GM18505 (cell line): ENCODE measurements at regions not wholly inside any gene's neighbourhood (a gene's known extent, or its start where the extent isn't known, plus 50 kb on each side); places are given as distances from the start of the nearest gene placed in this dataset.
"Not testable (repeated sequence)": the region's sequence is repeated elsewhere in the genome, so short reads cannot be mapped to it uniquely, and the experiment has no call there.

Experiments used
- ATAC-seq: cut with Tn5 transposase; IDR thresholded peaks from one replicate; pipeline ENCODE4 v1.9.1; 2021; ENCODE audit not compliant: unreplicated experiment
- POLR2A ChIP-seq: IDR thresholded peaks from 4 replicates; pipeline ENCODE4 v1.6.1; 2011; ENCODE audit warnings: borderline replicate concordance; ENCODE audit not compliant: insufficient read depth, insufficient read length; ENCODE audit errors: extremely low read depth

DNA sequence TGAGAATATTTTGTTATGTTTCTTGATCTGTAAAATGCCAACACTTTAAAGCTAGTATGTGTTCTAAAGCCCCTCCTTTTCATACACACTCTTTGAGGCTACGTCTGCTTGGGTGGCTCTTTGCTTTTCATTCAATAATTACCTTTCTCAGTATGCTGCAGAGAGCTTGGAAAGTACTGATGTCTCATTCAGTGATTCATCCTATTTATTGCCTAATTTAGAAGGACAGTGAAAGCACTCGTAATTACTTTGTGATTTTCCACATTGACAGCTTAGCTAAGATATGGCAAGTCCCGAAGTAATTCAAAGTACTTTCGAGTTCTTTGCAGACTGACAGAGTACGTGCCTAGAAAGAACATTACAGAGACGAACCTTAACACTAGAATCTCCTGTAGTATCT is 57.2 kb downstream of the BMP15 start:
- TF ChIP-seq POLR2A = no peak
- ATAC-seq = no peak

DNA sequence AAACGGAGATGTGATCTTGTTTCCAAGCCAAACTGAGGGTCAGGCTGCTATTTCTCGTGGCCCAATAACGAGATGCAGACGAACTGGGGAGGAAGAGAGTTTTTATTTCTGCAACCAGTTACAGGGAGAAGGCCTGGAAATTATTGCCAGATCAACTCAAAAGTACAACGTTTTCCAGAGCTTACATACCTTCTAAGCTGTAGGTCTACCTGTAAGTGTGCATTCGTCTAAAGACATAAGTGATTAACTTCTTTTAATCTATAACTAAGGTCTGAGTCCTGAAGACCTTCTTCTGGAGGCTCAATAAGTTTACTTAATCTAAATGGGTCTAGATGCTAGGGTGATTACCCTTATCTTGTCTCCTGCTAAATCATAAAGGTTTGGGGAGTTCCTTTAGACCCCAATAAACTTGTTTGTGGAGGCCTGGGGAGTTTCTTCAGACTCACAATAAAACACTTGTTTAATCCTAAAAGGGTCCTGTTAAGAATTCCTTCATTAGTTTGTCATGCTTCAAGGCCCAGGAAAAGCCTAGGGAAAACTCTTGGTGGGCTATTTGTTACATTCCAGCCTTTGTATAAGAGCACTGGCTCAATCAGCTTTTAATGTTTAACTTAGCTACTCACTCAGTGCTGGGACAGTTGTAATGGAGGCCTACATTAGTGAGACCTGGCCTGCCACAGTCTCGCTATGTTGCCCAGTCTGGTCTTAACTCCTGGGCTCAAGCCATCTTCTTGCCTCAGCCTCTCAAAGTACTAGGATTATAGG is 58.5 kb downstream of the BMP15 start:
- not testable (repeated sequence) for ATAC-seq

- no peak for ATAC-seq
These were observed 60.9 kb downstream of the BMP15 start for GRCh38 chrX:50971395-50971794.

DNA sequence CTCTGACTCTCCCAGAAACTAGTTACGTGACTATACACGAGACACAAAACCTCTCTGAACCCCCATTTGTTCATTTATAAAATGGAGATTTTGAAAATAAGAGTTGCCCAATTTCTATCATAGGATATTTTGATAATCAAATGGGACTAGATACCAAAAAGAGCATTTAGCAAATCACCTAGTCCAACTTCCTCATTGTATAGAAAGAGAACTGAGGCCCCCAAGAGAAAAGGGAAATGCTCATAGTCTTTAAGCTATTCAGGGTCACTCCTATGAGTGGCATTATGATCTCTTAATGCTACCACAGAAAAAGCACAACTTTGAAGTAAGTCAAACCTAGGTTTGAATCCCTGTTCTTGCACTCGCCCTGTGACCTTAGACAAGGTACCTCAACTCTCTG is 62.7 kb downstream of the BMP15 start:
- ATAC-seq = no peak
- TF ChIP-seq POLR2A = no peak

More at GRCh38 chrX:50971395-50971794, 60.9 kb downstream of the BMP15 start:
- no peak for TF ChIP-seq POLR2A

DNA sequence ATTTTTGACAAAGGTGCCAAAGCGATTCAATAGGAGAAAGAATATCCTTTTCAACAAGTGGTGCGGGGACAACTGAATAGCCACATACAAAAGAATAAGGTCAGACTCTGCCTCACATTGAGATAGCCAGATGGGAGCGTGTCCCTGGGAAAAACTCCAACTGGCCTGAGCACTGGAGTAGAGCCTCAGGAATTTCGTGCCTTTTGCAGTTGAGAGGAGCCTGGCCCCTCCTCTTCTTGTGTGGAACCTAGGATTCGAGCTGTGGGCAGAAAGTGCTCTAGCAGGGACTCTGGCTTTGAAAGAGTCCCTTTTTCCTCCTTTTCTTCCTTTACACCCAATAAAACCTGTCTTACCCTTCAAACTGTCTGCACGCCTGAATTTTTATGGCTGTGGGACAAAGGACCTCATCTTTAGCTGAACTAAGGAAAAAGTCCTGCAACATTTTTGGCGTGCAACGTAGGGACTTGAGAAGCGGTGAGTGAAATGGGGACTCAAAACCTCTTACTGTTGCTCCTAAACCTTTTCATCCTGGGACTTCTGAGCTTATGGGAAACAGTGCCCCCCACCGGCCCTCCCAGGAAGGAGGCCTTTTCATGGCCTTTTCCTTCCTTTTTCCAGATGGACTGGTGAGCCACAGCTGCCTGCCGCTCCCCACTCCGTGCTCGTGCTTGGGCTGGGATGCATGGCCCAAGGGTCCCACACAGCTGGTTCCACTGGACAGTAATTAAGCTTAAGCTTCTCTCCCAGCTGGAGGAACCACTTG is 68.6 kb downstream of the BMP15 start:
- ATAC-seq = no peak
- TF ChIP-seq POLR2A = no peak

DNA sequence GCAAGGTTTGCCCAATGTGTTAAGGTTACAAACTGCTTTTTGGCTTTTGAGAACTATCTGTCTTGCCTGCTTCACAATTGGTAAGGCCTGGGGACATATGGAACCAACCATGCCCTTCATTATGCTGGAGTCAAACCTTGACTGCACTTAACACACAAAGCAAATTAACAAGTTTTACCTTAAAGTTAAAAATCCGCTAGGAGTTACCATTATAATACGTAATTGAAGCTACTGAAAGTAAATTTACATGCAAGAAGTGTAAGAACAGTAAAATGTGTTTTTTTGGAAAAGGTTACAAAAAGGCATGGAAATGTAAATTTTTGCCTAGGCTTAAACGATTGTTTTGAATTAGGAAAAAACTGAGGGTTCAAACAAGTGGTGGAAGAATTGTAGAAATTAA is 69.7 kb downstream of the BMP15 start:
- ATAC-seq = no peak
- TF ChIP-seq POLR2A = no peak

DNA sequence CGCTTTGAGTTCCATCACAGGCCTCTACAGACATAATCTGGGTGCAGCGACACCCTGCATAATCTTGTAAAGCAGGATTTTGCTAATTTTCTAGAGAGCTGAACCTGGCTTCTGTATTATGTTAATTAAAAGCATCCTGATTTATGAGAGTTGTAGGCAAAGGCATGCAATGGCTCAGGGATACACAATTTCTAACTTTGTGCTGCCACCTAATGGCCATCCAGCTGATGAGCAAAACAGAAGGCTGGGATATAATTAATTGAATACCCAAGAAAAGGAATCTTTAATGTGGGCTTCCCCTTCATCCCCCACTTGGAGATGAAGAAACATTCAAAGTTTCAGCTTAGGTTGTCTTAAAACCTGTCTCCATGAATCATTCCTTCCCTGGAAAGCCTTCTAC is 78.1 kb downstream of the BMP15 start:
- TF ChIP-seq POLR2A = no peak
- ATAC-seq = no peak

GRCh38 chrX:50996930-50997329 is 86.4 kb downstream of the BMP15 start:
- TF ChIP-seq POLR2A = no peak
- ATAC-seq = no peak

- not testable (repeated sequence) for ATAC-seq
These were observed 89.8 kb downstream of the BMP15 start for GRCh38 chrX:51000384-51000783.

GRCh38 chrX:51001733-51002632 is 91.4 kb downstream of the BMP15 start:
- ATAC-seq = not testable (repeated sequence)

DNA sequence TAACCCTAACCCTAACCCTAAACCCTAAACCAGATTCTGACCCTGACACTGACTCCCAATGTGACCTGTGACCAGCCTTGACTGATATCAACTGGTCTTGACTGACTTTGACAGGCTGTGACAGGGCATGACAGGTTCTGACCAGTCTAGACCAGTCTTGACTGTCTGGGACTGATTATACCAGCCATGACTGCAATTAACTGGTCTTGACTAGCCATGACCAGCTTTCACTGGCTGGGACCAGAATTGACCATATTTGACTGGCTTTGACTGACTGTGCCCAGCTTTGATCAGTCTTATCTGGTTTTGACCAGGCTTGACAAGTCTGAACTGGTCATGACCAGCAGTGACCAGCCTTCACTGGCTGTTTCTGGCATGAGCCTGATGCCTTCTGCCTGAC is 95.5 kb downstream of the BMP15 start:
- no peak for TF ChIP-seq POLR2A
- ATAC-seq = no peak

GRCh38 chrX:51024106-51024696 is 113.7 kb downstream of the BMP15 start:
- no peak for TF ChIP-seq POLR2A
- peak; percentile 91 for ATAC-seq

GRCh38 chrX:51026862-51027261 is 116.3 kb downstream of the BMP15 start:
- TF ChIP-seq POLR2A = no peak
- ATAC-seq = no peak
